SK-N-MC (cell line): ENCODE measurements at regions not wholly inside any gene's neighbourhood (a gene's known extent, or its start where the extent isn't known, plus 50 kb on each side); places are given as distances from the start of the nearest gene placed in this dataset.

Source experiments
- DNase-seq: peaks from one replicate; pipeline ENCODE4 v3.0.0-alpha.2; 2011; ENCODE audit warnings: low read depth, low spot score
- H3K27ac ChIP-seq: fragments of 200-600 bp; sonication (generic); 2 replicates; pipeline ENCODE4 v1.5.1; 2016; ENCODE audit warnings: mixed run types
- H3K36me3 ChIP-seq: fragments of 200-600 bp; sonication (generic); 2 replicates; pipeline ENCODE4 v1.6.1; 2017; ENCODE audit warnings: antibody characterized with exemption, low read length, mixed read lengths; ENCODE audit not compliant: insufficient read depth
- H3K4me3 ChIP-seq: fragments of 200-600 bp; sonication (generic); 2 replicates; pipeline ENCODE4 v1.5.1; 2016
- H3K9ac ChIP-seq: fragments of 200-600 bp; sonication (generic); 2 replicates; pipeline ENCODE4 v1.8.0; 2017; ENCODE audit warnings: mixed run types, mixed read lengths; ENCODE audit not compliant: insufficient read length
- H3K9me3 ChIP-seq: fragments of 200-600 bp; sonication (generic); 2 replicates; pipeline ENCODE4 v1.6.1; 2017; ENCODE audit warnings: low read depth, mild to moderate bottlenecking, antibody characterized with exemption, low read length, moderate library complexity, mixed read lengths
- EZH2 ChIP-seq: fragments of 200-600 bp; sonication (generic); IDR thresholded peaks from one replicate; pipeline ENCODE4 v1.6.1; 2017; ENCODE audit warnings: antibody characterized with exemption
- FOXP2 ChIP-seq: optimal IDR thresholded peaks from 2 replicates; pipeline ENCODE3; 2011; ENCODE audit warnings: mild to moderate bottlenecking, moderate library complexity; ENCODE audit not compliant: insufficient read depth; ENCODE audit errors: extremely low read length, control extremely low read depth
- POLR2AphosphoS5 ChIP-seq: IDR thresholded peaks from 2 replicates; pipeline ENCODE4 v1.6.1; 2012; ENCODE audit warnings: mild to moderate bottlenecking, low read depth, low read length, borderline replicate concordance

GRCh38 chr10:61321041-61321857 lies 131.9 kb downstream of the TMEM26 start:
- Histone ChIP-seq H3K9me3 (no peaks in the 10 kb centered on the region), H3K36me3 (no peaks in the 10 kb centered on the region), H3K27ac (peak overlapping the region; percentile 60; the same call in 1 of the 2 replicates), H3K4me3 (no peak overlapping the region), H3K9ac (no peak overlapping the region)
- no peak for TF ChIP-seq EZH2
- no peak for TF ChIP-seq POLR2AphosphoS5
- TF ChIP-seq FOXP2: no peak
- no peak for DNase-seq

- no peak overlapping the region for H3K27ac ChIP-seq
- TF ChIP-seq POLR2AphosphoS5 (no peak), EZH2 (no peak), FOXP2 (no peak)
- no peaks in the 10 kb centered on the region for H3K9me3 ChIP-seq
- no peaks in the 10 kb centered on the region for H3K36me3 ChIP-seq
- no peak for DNase-seq
- H3K9ac ChIP-seq: no peak overlapping the region
- no peak overlapping the region for H3K4me3 ChIP-seq
Measured at GRCh38 chr10:61320257-61320587, 133.0 kb downstream of the TMEM26 start.

- DNase-seq: no peak
- Histone ChIP-seq H3K36me3 (no peaks in the 10 kb centered on the region), H3K9me3 (no peaks in the 10 kb centered on the region), H3K9ac (no peak overlapping the region), H3K4me3 (no peak overlapping the region), H3K27ac (no peak overlapping the region)
- TF ChIP-seq EZH2: no peak
- TF ChIP-seq POLR2AphosphoS5: no peak
- no peak for TF ChIP-seq FOXP2
Measured at GRCh38 chr10:61319386-61320256, 133.6 kb downstream of the TMEM26 start.

- Histone ChIP-seq H3K27ac (no peak overlapping the region), H3K9me3 (no peaks in the 10 kb centered on the region), H3K9ac (no peak overlapping the region), H3K36me3 (no peaks in the 10 kb centered on the region), H3K4me3 (no peak overlapping the region)
- no peak for DNase-seq
- TF ChIP-seq FOXP2 (no peak), POLR2AphosphoS5 (no peak)
Measured at GRCh38 chr10:61318429-61318828, 134.8 kb downstream of the TMEM26 start.

GRCh38 chr10:61317706-61318105 lies 135.5 kb downstream of the TMEM26 start:
- Histone ChIP-seq H3K27ac (no peak overlapping the region), H3K9me3 (no peaks in the 10 kb centered on the region), H3K4me3 (no peak overlapping the region), H3K36me3 (no peaks in the 10 kb centered on the region), H3K9ac (no peak overlapping the region)
- DNase-seq: no peak
- no peak for TF ChIP-seq FOXP2
- no peak for TF ChIP-seq EZH2
- TF ChIP-seq POLR2AphosphoS5: no peak

- H3K4me3 ChIP-seq: no peak overlapping the region
- H3K9ac ChIP-seq: no peak overlapping the region
- DNase-seq: no peak
- no peak overlapping the region for H3K27ac ChIP-seq
- TF ChIP-seq FOXP2: no peak
- no peak for TF ChIP-seq POLR2AphosphoS5
- no peak for TF ChIP-seq EZH2
- no peaks in the 10 kb centered on the region for H3K36me3 ChIP-seq
- no peaks in the 10 kb centered on the region for H3K9me3 ChIP-seq
Measured at GRCh38 chr10:61316676-61317265, 136.4 kb downstream of the TMEM26 start.

GRCh38 chr10:61314273-61314672 lies 138.9 kb downstream of the TMEM26 start:
- Histone ChIP-seq H3K9ac (no peak overlapping the region), H3K36me3 (no peaks in the 10 kb centered on the region), H3K9me3 (no peaks in the 10 kb centered on the region), H3K4me3 (no peak overlapping the region), H3K27ac (no peak overlapping the region)
- no peak for DNase-seq
- TF ChIP-seq POLR2AphosphoS5 (no peak), FOXP2 (no peak), EZH2 (no peak)

GRCh38 chr10:61313460-61313859 lies 139.7 kb downstream of the TMEM26 start:
- Histone ChIP-seq H3K27ac (no peak overlapping the region), H3K9me3 (no peaks in the 10 kb centered on the region), H3K36me3 (no peaks in the 10 kb centered on the region), H3K4me3 (no peak overlapping the region), H3K9ac (no peak overlapping the region)
- TF ChIP-seq EZH2: no peak
- no peak; the same call in 1 of the 2 replicates for TF ChIP-seq POLR2AphosphoS5
- no peak for TF ChIP-seq FOXP2
- peak; percentile 18 for DNase-seq
